GM23338 (cell line): ENCODE measurements at regions not wholly inside any gene's neighbourhood (a gene's known extent, or its start where the extent isn't known, plus 50 kb on each side); places are given as distances from the start of the nearest gene placed in this dataset.

Experiments
- CREB1 ChIP-seq: fragments of 250-450 bp; sonication (Bioruptor Pico); IDR thresholded peaks from 2 replicates; pipeline ENCODE4 v1.5.0; 2020; ENCODE audit warnings: low read depth, mild to moderate bottlenecking, moderate library complexity
- EZH2 ChIP-seq: fragments of 200-600 bp; sonication (generic); IDR thresholded peaks from one replicate; pipeline ENCODE4 v1.8.0; 2017; ENCODE audit warnings: antibody characterized with exemption, mild to moderate bottlenecking, low read depth; ENCODE audit not compliant: unreplicated experiment
- EZH2phosphoT487 ChIP-seq: fragments of 200-600 bp; sonication (generic); IDR thresholded peaks from one replicate; pipeline ENCODE4 v1.8.1; 2018; ENCODE audit warnings: antibody characterized with exemption; ENCODE audit not compliant: unreplicated experiment
- JUNB ChIP-seq: IDR thresholded peaks from one replicate; pipeline ENCODE4 v1.6.1; 2016; ENCODE audit warnings: antibody characterized with exemption; ENCODE audit not compliant: unreplicated experiment
- POLR2AphosphoS5 ChIP-seq: IDR thresholded peaks from 2 replicates; pipeline ENCODE4 v1.6.1; 2016; ENCODE audit warnings: antibody characterized with exemption, low read depth
- STAT1 ChIP-seq: IDR thresholded peaks from one replicate; pipeline ENCODE4 v1.6.1; 2016; ENCODE audit warnings: antibody characterized with exemption; ENCODE audit not compliant: unreplicated experiment
- ZNF331 ChIP-seq: fragments of 250-450 bp; sonication (Bioruptor Pico); IDR thresholded peaks from 2 replicates; pipeline ENCODE4 v1.5.0; 2020; ENCODE audit warnings: low read depth, mild to moderate bottlenecking, moderate library complexity
- TF ChIP-seq, protein P1 (sequence below), 2 experiments: fragments of 200-600 bp in 1 of 2; sonication (generic) in 1 of 2; conservative IDR thresholded peaks; 2 replicates each; pipeline versions ENCODE4 v1.5.1 to v1.6.1; 2016 to 2017; ENCODE audit warnings: antibody characterized with exemption in 2 of 2, low read depth in 2 of 2, mild to moderate bottlenecking in 2 of 2, moderate library complexity in 1 of 2
- TF ChIP-seq, protein P2 (sequence below): IDR thresholded peaks from 2 replicates; pipeline ENCODE4 v1.6.1; 2016; ENCODE audit warnings: antibody characterized with exemption
- TF ChIP-seq, protein P3 (sequence below): IDR thresholded peaks from one replicate; pipeline ENCODE4 v1.6.1; 2018; ENCODE audit warnings: antibody characterized with exemption; ENCODE audit not compliant: unreplicated experiment

DNA sequence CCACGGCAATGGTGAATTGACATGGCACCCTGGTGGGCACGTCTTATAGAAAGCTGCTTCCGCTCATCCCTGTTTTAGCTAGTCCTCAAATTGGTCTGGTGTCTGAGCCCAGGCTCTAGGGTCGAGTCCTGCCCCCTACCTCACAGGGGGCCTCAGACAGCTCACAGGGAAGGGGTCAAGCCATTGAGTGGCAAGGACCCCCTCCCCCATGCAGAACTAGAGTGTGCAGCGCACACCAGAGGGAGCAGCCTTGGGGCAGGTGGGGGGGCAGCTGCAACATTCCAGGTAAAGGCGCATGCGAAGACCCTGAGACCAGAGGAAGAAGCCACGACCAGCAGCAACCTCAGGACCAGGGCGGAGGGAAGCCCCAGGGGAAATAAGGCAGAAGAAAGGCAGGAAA lies 240.4 kb upstream of the PPP2R2D start:
- TF ChIP-seq, protein P1, sequence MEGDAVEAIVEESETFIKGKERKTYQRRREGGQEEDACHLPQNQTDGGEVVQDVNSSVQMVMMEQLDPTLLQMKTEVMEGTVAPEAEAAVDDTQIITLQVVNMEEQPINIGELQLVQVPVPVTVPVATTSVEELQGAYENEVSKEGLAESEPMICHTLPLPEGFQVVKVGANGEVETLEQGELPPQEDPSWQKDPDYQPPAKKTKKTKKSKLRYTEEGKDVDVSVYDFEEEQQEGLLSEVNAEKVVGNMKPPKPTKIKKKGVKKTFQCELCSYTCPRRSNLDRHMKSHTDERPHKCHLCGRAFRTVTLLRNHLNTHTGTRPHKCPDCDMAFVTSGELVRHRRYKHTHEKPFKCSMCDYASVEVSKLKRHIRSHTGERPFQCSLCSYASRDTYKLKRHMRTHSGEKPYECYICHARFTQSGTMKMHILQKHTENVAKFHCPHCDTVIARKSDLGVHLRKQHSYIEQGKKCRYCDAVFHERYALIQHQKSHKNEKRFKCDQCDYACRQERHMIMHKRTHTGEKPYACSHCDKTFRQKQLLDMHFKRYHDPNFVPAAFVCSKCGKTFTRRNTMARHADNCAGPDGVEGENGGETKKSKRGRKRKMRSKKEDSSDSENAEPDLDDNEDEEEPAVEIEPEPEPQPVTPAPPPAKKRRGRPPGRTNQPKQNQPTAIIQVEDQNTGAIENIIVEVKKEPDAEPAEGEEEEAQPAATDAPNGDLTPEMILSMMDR (conservative IDR thresholded peaks at IDR 0.05; ENCODE audit: low read depth in 2 of 2): no peak
- TF ChIP-seq POLR2AphosphoS5 (no peak), EZH2phosphoT487 (no peak), EZH2 (no peak), STAT1 (no peak), JUNB (no peak), CREB1 (CRISPR knock-in tag) (no peak), ZNF331 (CRISPR knock-in tag) (no peak)
- TF ChIP-seq, protein P2, sequence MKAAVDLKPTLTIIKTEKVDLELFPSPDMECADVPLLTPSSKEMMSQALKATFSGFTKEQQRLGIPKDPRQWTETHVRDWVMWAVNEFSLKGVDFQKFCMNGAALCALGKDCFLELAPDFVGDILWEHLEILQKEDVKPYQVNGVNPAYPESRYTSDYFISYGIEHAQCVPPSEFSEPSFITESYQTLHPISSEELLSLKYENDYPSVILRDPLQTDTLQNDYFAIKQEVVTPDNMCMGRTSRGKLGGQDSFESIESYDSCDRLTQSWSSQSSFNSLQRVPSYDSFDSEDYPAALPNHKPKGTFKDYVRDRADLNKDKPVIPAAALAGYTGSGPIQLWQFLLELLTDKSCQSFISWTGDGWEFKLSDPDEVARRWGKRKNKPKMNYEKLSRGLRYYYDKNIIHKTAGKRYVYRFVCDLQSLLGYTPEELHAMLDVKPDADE: no peak
- TF ChIP-seq, protein P3, sequence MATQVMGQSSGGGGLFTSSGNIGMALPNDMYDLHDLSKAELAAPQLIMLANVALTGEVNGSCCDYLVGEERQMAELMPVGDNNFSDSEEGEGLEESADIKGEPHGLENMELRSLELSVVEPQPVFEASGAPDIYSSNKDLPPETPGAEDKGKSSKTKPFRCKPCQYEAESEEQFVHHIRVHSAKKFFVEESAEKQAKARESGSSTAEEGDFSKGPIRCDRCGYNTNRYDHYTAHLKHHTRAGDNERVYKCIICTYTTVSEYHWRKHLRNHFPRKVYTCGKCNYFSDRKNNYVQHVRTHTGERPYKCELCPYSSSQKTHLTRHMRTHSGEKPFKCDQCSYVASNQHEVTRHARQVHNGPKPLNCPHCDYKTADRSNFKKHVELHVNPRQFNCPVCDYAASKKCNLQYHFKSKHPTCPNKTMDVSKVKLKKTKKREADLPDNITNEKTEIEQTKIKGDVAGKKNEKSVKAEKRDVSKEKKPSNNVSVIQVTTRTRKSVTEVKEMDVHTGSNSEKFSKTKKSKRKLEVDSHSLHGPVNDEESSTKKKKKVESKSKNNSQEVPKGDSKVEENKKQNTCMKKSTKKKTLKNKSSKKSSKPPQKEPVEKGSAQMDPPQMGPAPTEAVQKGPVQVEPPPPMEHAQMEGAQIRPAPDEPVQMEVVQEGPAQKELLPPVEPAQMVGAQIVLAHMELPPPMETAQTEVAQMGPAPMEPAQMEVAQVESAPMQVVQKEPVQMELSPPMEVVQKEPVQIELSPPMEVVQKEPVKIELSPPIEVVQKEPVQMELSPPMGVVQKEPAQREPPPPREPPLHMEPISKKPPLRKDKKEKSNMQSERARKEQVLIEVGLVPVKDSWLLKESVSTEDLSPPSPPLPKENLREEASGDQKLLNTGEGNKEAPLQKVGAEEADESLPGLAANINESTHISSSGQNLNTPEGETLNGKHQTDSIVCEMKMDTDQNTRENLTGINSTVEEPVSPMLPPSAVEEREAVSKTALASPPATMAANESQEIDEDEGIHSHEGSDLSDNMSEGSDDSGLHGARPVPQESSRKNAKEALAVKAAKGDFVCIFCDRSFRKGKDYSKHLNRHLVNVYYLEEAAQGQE: no peak
